ENCODE measurements at regions not wholly inside any gene's neighbourhood (a gene's known extent, or its start where the extent isn't known, plus 50 kb on each side); places are given as distances from the start of the nearest gene placed in this dataset.

DNA sequence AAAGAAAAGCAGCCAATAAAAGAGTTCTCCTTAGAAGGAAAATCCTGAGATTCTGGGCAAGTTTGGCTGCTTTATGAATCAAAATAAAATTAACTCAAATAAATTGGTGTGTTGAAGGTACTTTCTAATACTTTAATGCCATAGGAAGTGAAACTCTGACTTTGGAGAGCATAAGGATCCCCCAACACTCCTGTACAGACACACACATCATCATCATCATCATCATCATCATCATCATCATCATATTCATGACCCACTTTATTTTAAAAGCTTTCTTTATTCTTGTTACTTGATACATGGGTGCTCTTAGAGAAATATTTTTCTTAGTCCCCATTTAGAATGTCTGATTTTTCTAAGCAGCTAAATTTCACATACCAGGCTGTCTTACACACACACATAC is 283.1 kb upstream of the CYRIA start:
- no peaks in the 10 kb centered on the region for H3K9me3 Mint-ChIP-seq
- TF ChIP-seq, protein P1, sequence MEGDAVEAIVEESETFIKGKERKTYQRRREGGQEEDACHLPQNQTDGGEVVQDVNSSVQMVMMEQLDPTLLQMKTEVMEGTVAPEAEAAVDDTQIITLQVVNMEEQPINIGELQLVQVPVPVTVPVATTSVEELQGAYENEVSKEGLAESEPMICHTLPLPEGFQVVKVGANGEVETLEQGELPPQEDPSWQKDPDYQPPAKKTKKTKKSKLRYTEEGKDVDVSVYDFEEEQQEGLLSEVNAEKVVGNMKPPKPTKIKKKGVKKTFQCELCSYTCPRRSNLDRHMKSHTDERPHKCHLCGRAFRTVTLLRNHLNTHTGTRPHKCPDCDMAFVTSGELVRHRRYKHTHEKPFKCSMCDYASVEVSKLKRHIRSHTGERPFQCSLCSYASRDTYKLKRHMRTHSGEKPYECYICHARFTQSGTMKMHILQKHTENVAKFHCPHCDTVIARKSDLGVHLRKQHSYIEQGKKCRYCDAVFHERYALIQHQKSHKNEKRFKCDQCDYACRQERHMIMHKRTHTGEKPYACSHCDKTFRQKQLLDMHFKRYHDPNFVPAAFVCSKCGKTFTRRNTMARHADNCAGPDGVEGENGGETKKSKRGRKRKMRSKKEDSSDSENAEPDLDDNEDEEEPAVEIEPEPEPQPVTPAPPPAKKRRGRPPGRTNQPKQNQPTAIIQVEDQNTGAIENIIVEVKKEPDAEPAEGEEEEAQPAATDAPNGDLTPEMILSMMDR (IDR thresholded peaks at IDR 0.05; ENCODE audit: unreplicated experiment in 3 of 3), result no peak

DNA sequence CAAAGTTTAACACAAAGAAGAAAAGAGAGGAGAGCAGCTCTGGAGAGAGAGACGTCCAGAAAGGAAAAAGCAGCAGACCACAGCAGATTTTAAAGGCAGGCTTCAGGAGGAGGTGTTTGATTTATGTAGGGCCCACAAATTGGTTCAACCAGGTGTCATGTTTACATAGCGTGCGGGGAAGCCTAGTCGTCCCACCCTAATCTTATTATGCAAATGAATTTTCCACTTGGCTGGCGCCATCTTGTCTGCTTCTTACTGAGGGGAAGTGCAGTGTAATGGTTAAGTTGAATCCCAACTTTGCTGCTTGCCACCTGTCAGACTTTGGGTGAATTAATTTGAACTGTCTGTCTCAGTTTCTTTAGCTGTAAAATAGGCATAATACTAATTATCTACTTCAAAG is 282.4 kb upstream of the CYRIA start:
- Mint-ChIP-seq H3K4me1 (peaks cover 6% of the 10 kb centered on the region), H3K27ac (peak overlapping the region in 2 of 3 experiments; percentile 19 to 72), H3K9me3 (no peaks in the 10 kb centered on the region), H3K4me3 (no peak overlapping the region), H3K27me3 (ENCODE audit: low read depth) (peaks cover 4% of the 10 kb centered on the region), H3K36me3 (ENCODE audit: low read depth) (no peaks in the 10 kb centered on the region)
- TF ChIP-seq, protein P1 (IDR thresholded peaks at IDR 0.05; ENCODE audit: unreplicated experiment in 3 of 3), result no peak

More for the DNA sequence above, 283.1 kb upstream of the CYRIA start:
- Mint-ChIP-seq H3K4me3 (no peak overlapping the region), H3K4me1 (peaks cover 6% of the 10 kb centered on the region), H3K27me3 (ENCODE audit: low read depth) (peaks cover 4% of the 10 kb centered on the region), H3K27ac (no peak overlapping the region), H3K36me3 (ENCODE audit: low read depth) (no peaks in the 10 kb centered on the region)

DNA sequence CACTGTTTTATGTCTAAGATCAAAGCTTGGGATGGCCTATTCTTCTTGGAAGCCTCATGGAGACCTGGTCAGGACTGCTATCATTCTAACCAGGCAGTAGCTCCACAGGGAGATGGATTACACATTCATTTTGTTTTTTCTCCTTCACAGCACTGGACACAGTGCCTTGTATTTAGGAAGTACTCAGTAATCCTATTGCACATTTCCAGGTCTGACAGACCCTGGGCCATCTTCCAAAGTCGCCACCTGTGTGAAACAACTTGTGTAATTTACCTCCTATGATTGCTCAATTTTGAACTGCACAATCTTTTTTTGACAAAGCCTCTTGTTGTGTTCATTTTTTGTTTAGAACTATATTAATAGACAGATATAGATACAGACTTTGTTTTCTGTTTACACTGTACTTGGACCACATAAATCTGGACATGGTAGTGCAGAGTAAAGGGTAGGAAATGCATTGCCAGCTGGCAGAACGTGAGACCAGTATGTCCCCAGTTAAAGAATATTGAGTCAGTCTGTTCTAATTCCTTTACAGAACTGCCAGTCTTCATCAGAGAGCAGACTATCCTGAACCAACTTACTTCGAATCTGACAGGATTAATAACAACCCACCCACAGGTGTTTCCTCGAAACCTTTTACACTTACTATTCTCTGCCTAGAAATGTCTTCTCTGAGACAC is 277.8 kb upstream of the CYRIA start:
- TF ChIP-seq, protein P1 (IDR thresholded peaks at IDR 0.05; ENCODE audit: unreplicated experiment in 3 of 3), result no peak
- no peaks in the 10 kb centered on the region for H3K36me3 Mint-ChIP-seq (ENCODE audit: low read depth)
- no peak overlapping the region for H3K27ac Mint-ChIP-seq
- H3K4me1 Mint-ChIP-seq, result no peaks in the 10 kb centered on the region
- no peaks in the 10 kb centered on the region for H3K9me3 Mint-ChIP-seq
- no peaks in the 10 kb centered on the region for H3K27me3 Mint-ChIP-seq (ENCODE audit: low read depth)
- H3K4me3 Mint-ChIP-seq, result no peak overlapping the region

DNA sequence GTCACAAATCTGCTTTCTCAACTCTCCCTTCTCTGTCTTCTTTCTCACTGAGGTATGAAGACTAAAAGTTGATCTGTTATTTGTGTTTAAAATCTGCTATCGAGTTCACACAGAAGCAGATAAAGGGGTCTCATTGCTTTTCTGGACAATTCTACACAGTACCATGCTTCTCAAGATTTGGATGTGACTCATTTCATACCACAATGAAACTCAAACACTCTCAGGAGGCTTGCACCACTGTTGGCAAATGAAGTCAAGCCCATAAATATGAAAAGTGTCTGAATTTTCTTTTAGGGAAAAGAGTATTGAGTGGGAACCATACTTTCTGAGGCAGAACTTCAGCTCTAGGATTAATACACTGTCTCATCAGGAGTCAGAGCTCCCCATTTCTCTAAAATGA is 274.6 kb upstream of the CYRIA start:
- Mint-ChIP-seq H3K36me3 (ENCODE audit: low read depth) (no peaks in the 10 kb centered on the region), H3K9me3 (no peaks in the 10 kb centered on the region), H3K4me1 (no peaks in the 10 kb centered on the region), H3K27me3 (ENCODE audit: low read depth) (no peaks in the 10 kb centered on the region), H3K4me3 (no peak overlapping the region), H3K27ac (no peak overlapping the region)
- TF ChIP-seq, protein P1 (IDR thresholded peaks at IDR 0.05; ENCODE audit: unreplicated experiment in 3 of 3), result no peak

DNA sequence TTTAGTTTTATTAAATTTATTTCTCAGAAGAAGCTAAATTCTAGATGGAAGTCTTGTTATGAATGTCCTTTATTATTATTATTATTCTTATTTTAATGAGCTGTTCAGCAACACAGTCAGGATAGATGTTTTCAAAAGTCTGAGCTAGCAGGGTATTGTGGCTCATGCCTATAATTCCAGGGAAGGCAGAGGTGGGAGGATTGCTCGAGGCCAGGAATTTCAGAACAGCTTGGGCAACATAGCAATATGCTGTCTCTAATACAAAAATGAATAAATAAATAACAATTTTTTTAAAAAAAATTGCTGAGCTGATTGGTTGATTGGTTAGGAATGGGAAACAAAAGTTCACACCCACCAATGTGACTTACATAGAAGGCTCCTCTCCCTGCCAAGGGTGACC is 274.1 kb upstream of the CYRIA start:
- H3K4me1 Mint-ChIP-seq, result no peaks in the 10 kb centered on the region
- no peaks in the 10 kb centered on the region for H3K9me3 Mint-ChIP-seq
- H3K4me3 Mint-ChIP-seq, result no peak overlapping the region
- no peaks in the 10 kb centered on the region for H3K27me3 Mint-ChIP-seq (ENCODE audit: low read depth)
- TF ChIP-seq, protein P1 (IDR thresholded peaks at IDR 0.05; ENCODE audit: unreplicated experiment in 3 of 3), result no peak
- no peak overlapping the region for H3K27ac Mint-ChIP-seq
- H3K36me3 Mint-ChIP-seq (ENCODE audit: low read depth), result no peaks in the 10 kb centered on the region

DNA sequence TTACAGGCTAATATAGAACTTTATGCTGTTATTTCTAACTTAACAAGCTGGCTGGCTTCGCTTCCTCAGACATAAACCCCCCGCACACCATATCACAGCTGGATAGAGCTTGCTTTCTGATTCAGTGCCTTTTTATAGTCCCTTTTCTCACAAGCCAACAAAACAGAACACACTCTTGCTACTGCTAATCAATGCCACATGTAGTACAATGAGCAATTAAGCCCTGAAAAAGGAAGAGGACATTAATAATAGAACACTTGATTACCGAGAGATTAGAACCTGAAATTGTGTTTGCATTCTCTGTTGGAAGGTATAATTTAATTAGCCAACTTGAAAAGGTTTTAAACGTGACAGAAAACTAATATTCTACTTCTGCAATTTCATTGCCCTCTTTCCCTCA is 267.7 kb upstream of the CYRIA start:
- Mint-ChIP-seq H3K36me3 (ENCODE audit: low read depth) (no peaks in the 10 kb centered on the region), H3K27ac (no peak overlapping the region), H3K27me3 (ENCODE audit: low read depth) (no peaks in the 10 kb centered on the region), H3K4me3 (no peak overlapping the region), H3K9me3 (no peaks in the 10 kb centered on the region), H3K4me1 (peaks cover 5% of the 10 kb centered on the region)
- TF ChIP-seq, protein P1 (IDR thresholded peaks at IDR 0.05; ENCODE audit: unreplicated experiment in 3 of 3), result no peak
